Mesothelial cell of epicardium (in vitro differentiated cells): ENCODE measurements at regions not wholly inside any gene's neighbourhood (a gene's known extent, or its start where the extent isn't known, plus 50 kb on each side); places are given as distances from the start of the nearest gene placed in this dataset.
A peak's percentile ranks its signal among the peaks of the same experiment; 100 is the strongest.

Experiments
- DNase-seq, 2 experiments: peaks; one replicate each; pipeline ENCODE4 v3.0.0; 2021; ENCODE audit warnings: low spot score in 2 of 2; ENCODE audit not compliant: unreplicated experiment in 2 of 2
- H3K27ac Mint-ChIP-seq: 2 replicates; pipeline ENCODE4 v1.8.0; 2021; ENCODE audit warnings: mixed read lengths
- H3K27me3 Mint-ChIP-seq: 2 replicates; pipeline ENCODE4 v1.8.0; 2021; ENCODE audit warnings: low read depth, mixed read lengths
- H3K36me3 Mint-ChIP-seq: 2 replicates; pipeline ENCODE4 v1.8.0; 2021; ENCODE audit warnings: mixed read lengths
- H3K4me1 Mint-ChIP-seq: 2 replicates; pipeline ENCODE4 v1.8.0; 2021; ENCODE audit warnings: mixed read lengths
- H3K4me3 Mint-ChIP-seq: 2 replicates; pipeline ENCODE4 v1.8.0; 2021; ENCODE audit warnings: mild to moderate bottlenecking, moderate library complexity, mixed read lengths
- H3K9me3 Mint-ChIP-seq: 2 replicates; pipeline ENCODE4 v1.8.0; 2021; ENCODE audit warnings: mixed read lengths
- TF ChIP-seq, protein P1 (sequence below): fragments of 200-600 bp; sonication (generic); IDR thresholded peaks from one replicate; pipeline ENCODE4 v1.5.0; 2021; ENCODE audit warnings: antibody characterized with exemption; ENCODE audit not compliant: unreplicated experiment

DNA sequence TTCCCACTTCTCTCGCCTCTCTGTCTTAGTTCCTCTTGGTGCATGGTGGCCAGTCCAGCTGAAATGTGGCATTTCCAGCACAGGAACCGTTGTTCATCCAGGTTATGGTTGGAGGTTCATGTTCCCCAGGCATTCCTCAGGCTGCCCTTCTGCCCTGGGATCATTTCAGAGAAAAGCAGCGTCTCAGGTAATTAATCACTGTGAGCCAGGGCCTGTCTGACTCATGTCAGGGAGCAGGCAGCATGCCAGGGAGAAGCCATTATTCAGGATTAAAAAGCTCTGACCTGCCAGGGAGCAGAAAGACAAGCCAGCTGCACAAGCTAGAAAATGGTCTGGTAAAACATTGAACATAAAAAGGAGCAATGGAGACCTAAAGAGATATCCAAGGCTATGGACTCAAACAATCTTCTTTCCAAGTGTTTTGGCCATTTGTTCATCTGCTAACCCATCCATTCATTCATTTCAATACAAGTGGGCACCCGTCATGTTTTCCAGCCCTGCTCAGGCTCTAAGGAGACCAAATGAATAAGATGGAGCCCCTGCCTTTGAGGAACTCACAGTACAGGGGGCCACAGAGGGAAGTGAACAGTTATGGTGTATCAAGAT lies 241.4 kb downstream of the DRD1 start:
- H3K36me3 Mint-ChIP-seq = peaks cover 3% of the 10 kb centered on the region
- TF ChIP-seq, protein P1, sequence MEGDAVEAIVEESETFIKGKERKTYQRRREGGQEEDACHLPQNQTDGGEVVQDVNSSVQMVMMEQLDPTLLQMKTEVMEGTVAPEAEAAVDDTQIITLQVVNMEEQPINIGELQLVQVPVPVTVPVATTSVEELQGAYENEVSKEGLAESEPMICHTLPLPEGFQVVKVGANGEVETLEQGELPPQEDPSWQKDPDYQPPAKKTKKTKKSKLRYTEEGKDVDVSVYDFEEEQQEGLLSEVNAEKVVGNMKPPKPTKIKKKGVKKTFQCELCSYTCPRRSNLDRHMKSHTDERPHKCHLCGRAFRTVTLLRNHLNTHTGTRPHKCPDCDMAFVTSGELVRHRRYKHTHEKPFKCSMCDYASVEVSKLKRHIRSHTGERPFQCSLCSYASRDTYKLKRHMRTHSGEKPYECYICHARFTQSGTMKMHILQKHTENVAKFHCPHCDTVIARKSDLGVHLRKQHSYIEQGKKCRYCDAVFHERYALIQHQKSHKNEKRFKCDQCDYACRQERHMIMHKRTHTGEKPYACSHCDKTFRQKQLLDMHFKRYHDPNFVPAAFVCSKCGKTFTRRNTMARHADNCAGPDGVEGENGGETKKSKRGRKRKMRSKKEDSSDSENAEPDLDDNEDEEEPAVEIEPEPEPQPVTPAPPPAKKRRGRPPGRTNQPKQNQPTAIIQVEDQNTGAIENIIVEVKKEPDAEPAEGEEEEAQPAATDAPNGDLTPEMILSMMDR = no peak
- H3K9me3 Mint-ChIP-seq = peaks cover 16% of the 10 kb centered on the region
- DNase-seq = peak in 1 of 2 experiments; percentile 41
- no peaks in the 10 kb centered on the region for H3K27me3 Mint-ChIP-seq
- H3K4me1 Mint-ChIP-seq = peaks cover 23% of the 10 kb centered on the region
- H3K27ac Mint-ChIP-seq = no peak overlapping the region
- H3K4me3 Mint-ChIP-seq = no peak overlapping the region

DNA sequence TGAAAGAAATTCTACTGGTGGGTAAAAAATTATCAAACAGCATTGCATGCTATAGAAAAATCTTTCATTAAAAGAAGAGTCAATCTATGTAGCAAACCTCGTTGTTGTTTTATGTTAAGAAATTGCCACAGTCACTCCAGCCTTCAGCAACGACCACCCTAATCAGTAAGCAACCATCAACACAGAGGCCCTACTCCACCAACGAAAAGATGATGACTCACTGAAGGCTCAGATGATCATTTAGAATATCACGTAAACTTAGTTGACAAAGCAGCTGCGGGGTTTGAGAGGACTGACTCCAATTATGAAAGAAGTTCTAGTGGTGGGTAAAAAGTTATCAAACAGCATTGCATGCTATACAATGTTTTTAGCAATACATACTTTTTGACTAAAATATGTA lies 242.6 kb downstream of the DRD1 start:
- DNase-seq = no peak
- H3K4me1 Mint-ChIP-seq = peaks cover 16% of the 10 kb centered on the region

DNA sequence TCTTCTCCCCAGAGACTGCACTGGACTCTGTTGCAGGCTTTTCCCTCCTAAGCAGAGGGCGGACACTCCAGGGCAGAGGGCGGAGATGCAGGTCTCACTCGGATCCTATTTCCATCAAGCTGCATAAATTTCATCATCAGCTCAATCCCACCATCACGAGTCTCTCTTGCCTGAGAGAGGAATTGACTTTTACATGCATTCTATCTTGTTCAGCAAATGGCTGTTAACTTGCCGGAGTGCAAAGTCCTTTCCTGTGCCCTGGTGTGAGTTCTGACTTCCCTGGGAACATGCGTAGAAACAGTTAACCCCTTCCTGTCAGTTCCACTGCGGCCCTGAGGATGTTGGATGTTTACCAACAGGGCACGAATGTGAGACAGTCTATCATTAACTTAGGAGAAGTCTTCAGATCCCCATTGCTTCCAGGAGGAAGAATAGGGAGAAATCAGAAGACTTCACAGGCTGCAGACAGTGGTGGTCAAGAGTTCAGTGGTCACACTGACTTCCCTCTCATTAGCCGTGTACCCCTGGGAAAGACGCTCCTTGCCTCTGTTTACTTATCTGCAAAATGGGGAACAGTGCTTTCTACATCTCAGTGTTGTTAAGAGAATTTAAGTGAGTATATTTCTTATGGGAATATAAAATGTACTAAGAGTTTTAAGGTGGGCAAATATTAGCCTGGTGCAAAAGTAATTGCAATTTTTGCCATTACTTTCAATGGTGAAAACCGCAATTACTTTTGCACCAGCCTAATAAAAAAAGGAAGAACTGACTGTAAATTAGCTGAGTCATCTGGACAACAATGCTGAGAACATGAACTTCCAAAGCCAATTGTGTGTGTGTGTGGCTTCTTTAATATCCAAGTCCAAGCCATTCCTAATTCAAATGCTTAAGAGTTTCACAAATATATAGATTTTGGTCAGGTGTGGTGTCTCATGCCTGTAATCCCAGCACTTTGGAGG lies 248.0 kb downstream of the DRD1 start:
- Mint-ChIP-seq H3K27ac (no peak overlapping the region), H3K4me1 (peaks cover 19% of the 10 kb centered on the region), H3K36me3 (peaks cover 3% of the 10 kb centered on the region), H3K4me3 (no peak overlapping the region), H3K9me3 (peaks cover 17% of the 10 kb centered on the region), H3K27me3 (no peaks in the 10 kb centered on the region)
- no peak for DNase-seq
- TF ChIP-seq, protein P1 = no peak

More for the DNA sequence above, 242.6 kb downstream of the DRD1 start:
- TF ChIP-seq, protein P1 = no peak
- Mint-ChIP-seq H3K4me3 (no peak overlapping the region), H3K27ac (no peak overlapping the region), H3K36me3 (peaks cover 3% of the 10 kb centered on the region), H3K27me3 (no peaks in the 10 kb centered on the region), H3K9me3 (peaks cover 16% of the 10 kb centered on the region)

DNA sequence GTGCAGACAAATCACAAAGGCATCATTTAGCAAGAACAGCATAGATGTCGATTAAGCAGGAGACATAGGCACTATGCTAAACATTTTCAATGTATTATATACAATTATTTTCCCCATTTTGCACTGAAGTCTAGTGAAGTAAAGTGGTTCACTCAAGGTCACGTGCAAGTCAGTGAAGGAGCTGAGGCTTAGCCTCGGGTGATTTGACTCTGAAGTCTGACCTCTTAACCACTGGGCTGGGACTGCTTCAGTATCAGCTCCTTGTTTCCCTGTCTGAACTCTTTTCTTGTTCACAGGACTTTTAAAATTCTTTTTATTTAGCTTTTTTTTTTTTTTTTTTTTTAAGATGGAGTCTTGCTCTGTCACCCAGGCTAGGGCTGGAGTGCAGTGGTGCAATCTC lies 262.7 kb downstream of the DRD1 start:
- TF ChIP-seq, protein P1 = no peak
- peaks cover 6% of the 10 kb centered on the region for H3K27me3 Mint-ChIP-seq
- H3K4me1 Mint-ChIP-seq = no peaks in the 10 kb centered on the region
- H3K9me3 Mint-ChIP-seq = no peaks in the 10 kb centered on the region
- H3K4me3 Mint-ChIP-seq = no peak overlapping the region
- no peaks in the 10 kb centered on the region for H3K36me3 Mint-ChIP-seq
- H3K27ac Mint-ChIP-seq = no peak overlapping the region
- no peak for DNase-seq

DNA sequence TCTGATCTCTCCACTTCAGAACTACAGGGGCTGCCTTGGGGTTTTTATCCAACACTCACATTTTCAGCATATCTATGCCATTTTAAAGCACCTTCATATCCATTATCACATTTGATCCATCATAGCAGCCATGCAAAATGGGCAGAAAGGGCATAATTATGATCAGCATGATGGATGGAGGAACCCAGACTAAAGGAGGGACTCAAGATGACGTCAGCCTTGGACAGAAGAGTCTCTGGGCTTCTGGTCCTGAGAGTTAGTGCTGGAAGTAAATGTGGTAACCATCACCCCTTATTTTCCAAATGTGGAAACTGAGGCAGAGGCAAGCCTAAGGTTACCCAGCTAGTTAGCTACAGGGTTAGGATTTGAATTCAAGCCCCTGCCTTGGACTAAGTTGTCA lies 273.1 kb downstream of the DRD1 start:
- no peak overlapping the region for H3K27ac Mint-ChIP-seq
- no peaks in the 10 kb centered on the region for H3K36me3 Mint-ChIP-seq
- H3K4me1 Mint-ChIP-seq = no peaks in the 10 kb centered on the region
- TF ChIP-seq, protein P1 = no peak
- no peak overlapping the region for H3K4me3 Mint-ChIP-seq
- DNase-seq = no peak
- H3K27me3 Mint-ChIP-seq = peaks cover 24% of the 10 kb centered on the region
- no peaks in the 10 kb centered on the region for H3K9me3 Mint-ChIP-seq
